Peyer's patch (tissue), 4 donors: ENCODE measurements at regions not wholly inside any gene's neighbourhood (a gene's known extent, or its start where the extent isn't known, plus 50 kb on each side); places are given as distances from the start of the nearest gene placed in this dataset.

Experiments used
- POLR2A ChIP-seq, 2 donors: fragments of 450-650 bp; IDR thresholded peaks; one replicate each; pipeline ENCODE4 v1.5.1; 2017; ENCODE audit warnings: antibody characterized with exemption in 2 of 2, mild to moderate bottlenecking in 2 of 2, moderate library complexity in 2 of 2
- TF ChIP-seq, protein P1 (sequence below), 6 experiments: fragments of 450-650 bp in 4 of 6; fragments of 200-600 bp in 2 of 6; sonication (generic) in 1 of 6; IDR thresholded peaks; one replicate each; pipeline ENCODE4 v1.5.1; 2017 to 2019; ENCODE audit warnings: antibody characterized with exemption in 6 of 6, mild to moderate bottlenecking in 3 of 6, moderate library complexity in 1 of 6

DNA sequence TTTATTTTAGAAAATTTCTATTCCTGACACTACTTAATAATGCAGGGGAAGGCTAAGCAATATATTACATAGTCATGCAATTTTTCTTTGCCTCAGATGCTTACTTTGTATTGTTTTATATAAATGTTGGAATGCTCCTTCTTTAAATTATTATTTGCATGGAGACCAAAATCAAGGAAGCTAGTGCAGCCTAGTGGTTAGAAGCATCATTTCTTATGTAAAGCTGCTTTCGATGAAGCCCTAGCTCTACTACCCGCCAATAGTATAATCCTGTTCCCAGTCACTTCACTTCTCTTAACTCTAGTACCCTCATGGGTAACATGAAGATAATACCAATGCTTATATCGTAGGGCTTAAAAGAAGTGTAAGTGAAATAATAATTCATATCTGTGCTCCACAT, 198.9 kb downstream of the LRATD1 start:
- TF ChIP-seq, protein P1, sequence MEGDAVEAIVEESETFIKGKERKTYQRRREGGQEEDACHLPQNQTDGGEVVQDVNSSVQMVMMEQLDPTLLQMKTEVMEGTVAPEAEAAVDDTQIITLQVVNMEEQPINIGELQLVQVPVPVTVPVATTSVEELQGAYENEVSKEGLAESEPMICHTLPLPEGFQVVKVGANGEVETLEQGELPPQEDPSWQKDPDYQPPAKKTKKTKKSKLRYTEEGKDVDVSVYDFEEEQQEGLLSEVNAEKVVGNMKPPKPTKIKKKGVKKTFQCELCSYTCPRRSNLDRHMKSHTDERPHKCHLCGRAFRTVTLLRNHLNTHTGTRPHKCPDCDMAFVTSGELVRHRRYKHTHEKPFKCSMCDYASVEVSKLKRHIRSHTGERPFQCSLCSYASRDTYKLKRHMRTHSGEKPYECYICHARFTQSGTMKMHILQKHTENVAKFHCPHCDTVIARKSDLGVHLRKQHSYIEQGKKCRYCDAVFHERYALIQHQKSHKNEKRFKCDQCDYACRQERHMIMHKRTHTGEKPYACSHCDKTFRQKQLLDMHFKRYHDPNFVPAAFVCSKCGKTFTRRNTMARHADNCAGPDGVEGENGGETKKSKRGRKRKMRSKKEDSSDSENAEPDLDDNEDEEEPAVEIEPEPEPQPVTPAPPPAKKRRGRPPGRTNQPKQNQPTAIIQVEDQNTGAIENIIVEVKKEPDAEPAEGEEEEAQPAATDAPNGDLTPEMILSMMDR (IDR thresholded peaks at IDR 0.05), result peak in 2 of 6 experiments; percentile 15 to 21
- no peak for TF ChIP-seq POLR2A (IDR thresholded peaks at IDR 0.05)
